HepG2 (cell line): ENCODE measurements at regions not wholly inside any gene's neighbourhood (a gene's known extent, or its start where the extent isn't known, plus 50 kb on each side); places are given as distances from the start of the nearest gene placed in this dataset.

ENCODE experiments used
- ATF3 ChIP-seq: sonication (generic); formaldehyde crosslinking; IDR thresholded peaks from 2 replicates; pipeline ENCODE4 v1.4.0; 2020; ENCODE audit warnings: missing genetic modification reagents
- BHLHE40 ChIP-seq: IDR thresholded peaks from 2 replicates; pipeline ENCODE4 v1.6.1; 2011; ENCODE audit warnings: low read length, improper control_type of control experiment
- HCFC1 ChIP-seq: fragments of 150-350 bp; IDR thresholded peaks from 2 replicates; pipeline ENCODE4 v1.6.1; 2014; ENCODE audit warnings: low read depth, low read length
- POLR2A ChIP-seq, 2 experiments: IDR thresholded peaks; 2 replicates each; pipeline ENCODE4 v1.6.1; 2011; ENCODE audit warnings: low read depth in 2 of 2, low read length in 2 of 2, mild to moderate bottlenecking in 1 of 2, moderate library complexity in 1 of 2; ENCODE audit not compliant: insufficient read depth in 1 of 2
- TAF1 ChIP-seq: sonication (generic); formaldehyde crosslinking; IDR thresholded peaks from 2 replicates; pipeline ENCODE4 v1.4.0; 2020; ENCODE audit warnings: missing genetic modification reagents
- TBL1XR1 ChIP-seq: fragments of 150-350 bp; IDR thresholded peaks from 2 replicates; pipeline ENCODE4 v1.6.1; 2014; ENCODE audit warnings: borderline replicate concordance, low read length; ENCODE audit not compliant: partially characterized antibody
- TIGD3 ChIP-seq: sonication (generic); formaldehyde crosslinking; IDR thresholded peaks from 2 replicates; pipeline ENCODE4 v1.5.1; 2020; ENCODE audit warnings: mild to moderate bottlenecking, missing genetic modification reagents, borderline replicate concordance

- no peak for TF ChIP-seq HCFC1
- no peak for TF ChIP-seq POLR2A (IDR thresholded peaks at IDR 0.05; ENCODE audit: insufficient read depth in 1 of 2, low read depth in 2 of 2, low read length in 2 of 2)
- no peak for TF ChIP-seq ATF3
- TF ChIP-seq BHLHE40, result no peak
- no peak for TF ChIP-seq TIGD3 (CRISPR knock-in tag)
- TF ChIP-seq TAF1 (CRISPR knock-in tag), result no peak
- TF ChIP-seq TBL1XR1, result no peak
These were observed 600.1 kb upstream of the STEAP1 start for GRCh38 chr7:89554209-89554608.
